T-helper 2 cell (primary cell): ENCODE measurements at regions not wholly inside any gene's neighbourhood (a gene's known extent, or its start where the extent isn't known, plus 50 kb on each side); places are given as distances from the start of the nearest gene placed in this dataset.

Source experiments
- DNase-seq, 5 experiments: peaks; one replicate each; pipeline versions ENCODE4 v3.0.0 to v3.0.0-alpha.2; 2012 to 2022

DNA sequence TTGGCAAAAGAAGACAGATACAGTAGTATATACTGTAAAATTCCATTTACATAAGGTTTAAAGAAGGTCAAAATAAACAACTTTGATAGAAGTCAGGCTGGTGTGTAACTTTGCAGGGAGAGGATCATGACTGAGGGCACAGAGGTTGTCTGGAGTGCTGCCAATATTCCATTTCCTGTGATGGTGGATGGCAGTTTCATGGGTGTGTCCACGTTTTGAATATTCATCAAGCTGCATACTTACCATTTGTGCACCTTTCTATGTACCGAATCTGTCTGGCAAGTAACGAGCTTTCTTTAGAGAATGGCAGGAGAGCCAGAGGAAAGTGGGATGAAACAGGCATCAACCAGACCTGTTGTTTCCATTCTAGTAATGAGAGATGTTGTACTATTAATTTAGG, 420.5 kb upstream of the HTR2A start:
- no peak for DNase-seq

DNA sequence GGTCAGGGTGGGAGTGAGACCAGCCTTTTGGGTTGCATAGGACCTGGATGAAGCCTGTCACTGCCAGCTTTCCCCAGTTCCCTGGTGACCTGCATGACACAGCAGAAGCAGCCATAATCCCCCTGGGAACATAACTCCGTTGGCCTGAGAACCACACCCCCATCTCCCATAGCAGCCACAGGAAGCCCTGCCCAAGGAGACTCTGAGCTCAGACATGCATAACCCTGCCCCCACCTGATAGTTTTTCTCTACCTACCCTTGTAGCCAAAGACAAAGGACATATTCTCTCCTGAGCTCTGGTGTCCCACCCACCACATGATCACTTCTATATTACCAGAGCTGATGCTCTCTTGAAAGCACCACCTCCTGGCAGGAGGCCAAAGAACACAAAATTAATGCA, 413.5 kb upstream of the HTR2A start:
- no peak for DNase-seq

DNA sequence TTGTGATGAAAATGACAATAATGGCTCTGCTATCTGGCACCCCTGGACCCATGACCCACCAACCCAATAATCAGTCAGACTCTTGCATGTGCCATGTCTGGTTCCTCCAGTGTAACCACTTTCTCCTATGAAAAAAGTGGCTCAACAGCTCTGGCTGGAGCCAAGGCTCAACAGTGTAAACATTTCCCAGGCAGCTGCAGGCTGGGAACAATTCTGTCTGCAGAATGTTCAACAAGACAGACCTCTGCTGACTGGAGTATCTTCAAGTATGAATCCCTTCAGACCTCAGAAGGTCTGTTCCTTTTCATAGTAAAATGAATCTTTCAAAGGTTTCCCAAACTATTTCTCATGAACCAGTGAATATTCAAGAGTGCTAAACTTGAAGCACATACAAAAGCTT, 410.1 kb upstream of the HTR2A start:
- no peak for DNase-seq

DNA sequence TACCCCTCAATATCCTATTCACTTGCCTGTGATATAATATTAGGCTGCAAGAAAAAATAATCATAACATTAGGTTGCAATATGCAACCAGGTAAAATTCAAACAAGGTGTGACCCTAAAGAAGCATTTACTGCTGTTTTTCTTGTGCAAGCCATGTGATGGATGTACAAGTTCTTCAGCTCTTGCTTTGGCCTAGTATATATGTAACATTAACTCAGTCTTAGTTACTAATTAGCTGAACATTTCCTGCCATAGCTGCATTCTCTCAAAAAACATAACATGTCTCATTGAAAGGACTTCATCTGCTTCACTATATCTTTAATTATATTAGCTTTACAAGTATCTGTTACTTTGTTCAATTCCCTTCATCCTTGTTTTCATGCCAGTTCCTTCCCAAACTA, 406.8 kb upstream of the HTR2A start:
- DNase-seq: no peak

DNA sequence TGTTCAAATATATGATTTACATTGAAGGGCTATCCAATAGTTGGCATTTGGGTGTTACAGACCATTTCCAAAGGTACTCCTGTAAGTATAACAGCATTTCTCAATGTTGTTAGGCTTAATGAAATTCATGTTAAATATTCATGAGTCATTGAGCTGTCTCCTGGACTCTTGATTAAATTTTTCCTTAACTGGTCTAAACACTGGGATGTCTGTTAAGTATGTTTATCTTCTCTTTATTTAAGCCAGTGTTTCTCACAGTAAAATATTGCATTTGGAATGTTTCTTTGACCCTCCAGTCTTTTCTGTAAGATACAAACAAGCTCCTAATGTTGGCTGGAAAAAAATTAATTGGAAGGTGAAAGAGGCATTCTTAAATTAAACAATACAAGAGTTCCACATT, 402.5 kb upstream of the HTR2A start:
- DNase-seq: no peak

DNA sequence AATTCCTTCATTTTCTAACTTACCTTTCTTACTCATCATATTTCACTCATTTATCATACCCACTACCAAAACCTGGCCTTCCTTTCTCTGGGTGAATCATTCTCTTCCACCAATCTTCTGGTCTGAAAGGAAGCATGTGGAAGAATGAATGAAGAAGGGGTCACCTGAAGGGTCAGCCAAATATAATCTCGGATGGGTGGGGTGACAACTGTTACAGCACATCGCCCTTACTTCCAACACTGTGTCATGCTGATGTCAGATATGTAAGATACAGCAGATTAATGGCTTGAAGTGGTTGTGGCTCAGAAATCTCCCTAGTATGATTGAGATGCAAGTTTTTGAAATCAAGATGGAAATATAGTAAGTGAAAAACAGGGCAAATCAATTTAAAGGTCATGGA, 401.7 kb upstream of the HTR2A start:
- no peak for DNase-seq

DNA sequence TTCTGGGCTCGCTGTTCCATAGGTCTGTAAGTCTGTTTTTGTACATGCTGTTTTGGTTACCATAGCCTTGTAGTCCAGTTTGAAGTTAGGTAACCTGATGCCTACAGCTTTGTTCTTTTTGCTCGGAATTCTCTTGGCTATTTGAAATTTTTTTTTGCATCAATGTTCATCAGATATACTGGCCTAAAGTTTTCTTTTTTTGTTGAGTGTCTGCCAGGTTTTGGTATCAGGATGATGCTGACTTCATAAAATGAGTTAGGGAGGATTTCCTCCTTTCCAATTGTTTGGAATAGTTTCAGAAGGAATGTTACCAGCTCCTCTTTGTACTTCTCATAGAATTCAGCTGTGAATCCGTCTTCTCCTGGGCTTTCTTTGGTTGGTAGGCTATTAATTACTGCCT, 397.8 kb upstream of the HTR2A start:
- no peak for DNase-seq

DNA sequence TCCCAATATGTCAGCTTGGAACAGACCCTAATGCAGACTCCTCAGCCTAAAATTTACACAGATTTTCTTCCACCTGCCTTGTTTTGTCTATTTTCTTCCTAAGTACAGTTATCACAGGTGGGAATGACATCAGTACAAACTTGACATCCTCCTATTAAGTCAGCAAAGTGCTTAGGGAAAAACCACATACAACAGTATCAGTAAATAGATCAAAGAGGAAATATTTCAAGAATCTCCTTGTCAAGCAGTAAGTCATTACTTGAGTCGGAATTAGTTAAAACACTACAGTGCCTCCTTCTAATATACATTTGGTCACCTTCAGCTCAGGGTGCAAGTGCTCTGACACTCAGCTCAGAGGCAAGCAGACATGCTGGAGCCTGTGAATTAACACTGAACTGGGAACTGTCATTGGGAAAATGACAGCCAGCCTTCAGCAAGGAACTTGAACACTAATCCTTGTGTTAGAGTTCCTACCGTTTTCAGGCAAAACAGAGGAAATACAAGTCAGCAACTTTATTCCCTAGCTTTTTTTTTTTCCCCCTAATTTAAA, 394.3 kb upstream of the HTR2A start:
- DNase-seq: no peak

DNA sequence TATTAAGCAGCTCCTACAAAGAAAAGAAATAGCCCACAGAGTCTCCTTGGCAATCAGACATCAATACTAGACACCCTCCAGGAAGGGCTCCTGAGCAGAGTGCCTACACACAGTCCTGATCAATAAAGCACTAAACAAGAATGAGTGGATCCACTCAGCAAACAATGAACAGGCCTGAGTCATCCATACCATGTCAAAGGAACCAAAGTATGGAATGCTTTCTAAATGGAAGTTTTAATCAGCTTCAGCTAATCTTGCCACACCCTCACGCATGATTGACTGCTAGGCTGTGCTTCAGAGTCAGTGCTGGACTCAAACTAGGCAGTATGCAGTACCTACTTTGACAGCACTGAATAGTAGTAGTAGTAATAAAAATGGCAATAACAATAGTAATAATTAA, 392.7 kb upstream of the HTR2A start:
- DNase-seq: no peak

DNA sequence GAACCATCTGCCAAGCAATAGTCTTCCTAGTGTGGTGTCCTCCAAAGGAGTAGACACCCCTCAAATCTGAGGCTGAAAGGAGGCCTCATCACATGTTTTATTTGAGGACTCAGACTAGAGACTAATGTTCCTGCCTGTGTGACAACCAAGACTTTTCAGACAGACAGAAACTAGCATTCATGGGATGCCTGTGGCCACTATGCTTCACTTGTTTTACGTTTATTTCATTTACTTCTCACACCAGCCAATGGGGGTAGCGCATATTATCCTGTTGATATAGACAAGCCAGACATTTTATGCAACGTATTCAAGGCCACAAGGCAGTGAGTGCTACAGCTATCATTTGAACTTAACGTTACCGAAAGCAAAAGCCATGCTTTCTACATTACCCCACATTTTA, 391.7 kb upstream of the HTR2A start:
- DNase-seq: no peak

DNA sequence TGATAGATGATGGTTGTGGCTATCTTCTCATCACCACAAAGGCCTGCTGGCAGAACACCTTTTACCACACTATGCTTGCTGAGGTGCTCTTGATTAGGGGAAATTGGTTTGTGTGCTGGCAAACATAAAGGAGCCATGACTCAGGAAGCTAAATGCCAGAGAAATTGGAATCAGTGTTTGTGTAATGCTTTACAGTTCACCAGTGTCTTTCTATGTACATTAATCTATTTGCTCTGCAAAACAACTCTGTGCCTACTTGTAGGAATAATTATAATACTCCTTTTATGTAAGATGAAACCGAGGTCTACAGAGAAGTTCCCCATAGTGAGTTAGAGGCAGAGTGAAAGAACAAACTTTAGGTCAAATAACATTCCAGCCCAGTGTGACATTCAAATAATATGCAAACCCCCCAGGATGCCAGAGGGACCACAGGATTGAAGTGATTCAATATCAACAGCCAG, 390.5 kb upstream of the HTR2A start:
- DNase-seq: no peak

DNA sequence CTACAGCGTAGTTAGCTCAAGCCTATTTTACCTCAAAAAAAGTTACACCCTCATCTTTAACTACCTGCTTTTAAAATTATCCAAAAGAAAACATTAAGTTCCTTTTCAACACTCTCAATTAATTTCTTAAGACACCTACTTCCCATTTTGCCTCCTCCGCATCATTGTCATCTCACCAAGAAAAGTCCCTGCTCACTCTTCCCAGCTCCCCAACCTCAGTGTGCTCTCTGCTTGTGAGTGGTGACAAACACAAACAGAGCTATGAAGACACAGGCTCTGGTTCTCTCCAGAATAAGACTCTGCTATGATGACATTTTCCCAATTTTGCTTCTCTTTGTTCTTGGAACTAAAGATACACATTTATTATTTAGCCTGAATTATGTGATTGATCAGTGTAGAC, 385.1 kb upstream of the HTR2A start:
- no peak for DNase-seq

DNA sequence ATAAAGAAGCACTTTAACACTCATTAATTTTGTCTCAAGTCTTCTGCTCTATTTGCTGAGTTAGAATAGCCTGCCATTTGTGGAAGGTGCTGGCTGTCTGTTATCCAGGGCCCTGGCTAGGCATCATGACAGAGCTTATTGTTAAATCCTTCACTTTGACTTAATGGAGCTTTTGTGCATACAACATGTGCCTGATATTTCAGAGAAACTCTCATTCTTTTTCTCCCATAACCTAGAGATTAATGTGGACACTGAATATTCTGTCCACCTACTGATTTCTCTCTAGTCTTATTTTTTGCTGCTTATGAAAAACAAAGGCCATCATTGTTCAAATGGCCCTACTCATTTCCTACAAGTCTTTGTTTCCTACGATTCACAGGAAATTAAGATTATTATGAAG, 383.1 kb upstream of the HTR2A start:
- DNase-seq: no peak

DNA sequence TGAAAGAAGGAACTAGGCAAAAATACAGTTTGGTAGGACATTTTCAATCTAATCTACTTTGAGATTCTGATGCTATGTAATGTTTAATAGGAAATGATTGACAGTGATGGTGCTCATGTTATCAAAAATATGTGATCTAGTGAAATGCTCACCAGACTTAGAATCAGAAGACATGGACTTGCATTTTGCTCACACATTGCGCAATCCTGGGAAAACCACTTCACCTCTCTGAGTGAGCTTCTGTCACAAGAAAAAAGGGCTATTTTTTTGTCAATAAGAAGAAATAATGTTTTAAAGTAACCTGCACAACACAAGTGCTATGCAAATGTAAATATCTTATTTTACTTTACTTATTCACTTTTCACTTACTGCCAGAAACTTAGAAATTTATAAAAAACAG, 380.9 kb upstream of the HTR2A start:
- no peak for DNase-seq

DNA sequence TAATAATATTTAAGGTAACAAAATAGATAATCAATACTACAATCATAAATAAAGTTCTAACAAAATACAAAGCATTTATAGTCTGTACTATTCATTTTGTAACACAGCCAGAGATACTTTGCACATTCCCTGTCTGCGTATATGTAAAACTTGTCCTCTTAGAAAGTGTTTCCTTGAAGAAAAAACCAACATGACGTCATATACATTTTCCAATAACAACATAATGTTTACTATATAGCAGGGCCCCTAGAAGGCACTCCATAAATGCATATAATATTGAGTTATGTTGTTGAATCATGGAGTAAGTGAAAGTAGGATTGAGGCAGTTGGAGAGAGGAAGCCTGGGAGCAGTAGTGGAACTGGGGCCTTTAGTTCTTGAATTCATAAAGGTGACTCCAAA, 371.4 kb upstream of the HTR2A start:
- DNase-seq: no peak

DNA sequence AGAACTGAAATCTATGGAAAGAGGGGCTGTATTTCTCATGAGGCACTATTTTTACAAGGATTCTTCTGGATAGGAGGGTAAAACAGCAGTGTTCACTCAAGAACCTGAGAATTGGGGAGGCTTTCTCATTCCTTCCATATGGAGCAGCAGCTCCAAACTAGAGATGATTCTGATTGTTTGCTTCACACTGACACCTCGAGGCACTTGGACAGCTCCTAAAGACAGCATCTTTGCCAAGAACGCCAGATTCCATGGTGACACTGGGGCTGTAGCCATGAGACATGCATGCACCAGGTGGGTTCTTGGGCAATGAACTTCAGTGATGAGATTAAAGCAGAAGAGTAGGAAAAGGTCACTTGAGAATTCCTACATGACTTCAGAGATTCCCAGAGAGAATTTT, 361.5 kb upstream of the HTR2A start:
- no peak for DNase-seq

DNA sequence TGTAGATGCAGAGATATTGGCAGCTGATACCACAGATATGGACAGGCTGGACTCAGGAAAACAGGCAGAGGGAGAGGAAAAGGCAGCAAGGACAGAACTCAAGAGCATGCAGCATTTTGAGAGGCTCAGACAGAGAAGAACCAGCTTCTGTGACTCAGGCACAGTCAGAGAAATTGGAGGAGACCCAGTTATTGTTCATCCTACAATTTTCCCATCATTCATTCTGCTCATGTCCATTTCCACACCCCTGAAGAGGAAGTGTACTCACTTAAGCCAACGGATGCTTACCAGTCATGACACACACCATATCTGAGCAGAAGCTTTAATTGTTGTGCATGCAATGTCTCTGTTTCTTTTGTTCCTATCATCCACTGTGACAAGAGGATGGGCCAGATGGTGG, 359.8 kb upstream of the HTR2A start:
- DNase-seq: no peak

DNA sequence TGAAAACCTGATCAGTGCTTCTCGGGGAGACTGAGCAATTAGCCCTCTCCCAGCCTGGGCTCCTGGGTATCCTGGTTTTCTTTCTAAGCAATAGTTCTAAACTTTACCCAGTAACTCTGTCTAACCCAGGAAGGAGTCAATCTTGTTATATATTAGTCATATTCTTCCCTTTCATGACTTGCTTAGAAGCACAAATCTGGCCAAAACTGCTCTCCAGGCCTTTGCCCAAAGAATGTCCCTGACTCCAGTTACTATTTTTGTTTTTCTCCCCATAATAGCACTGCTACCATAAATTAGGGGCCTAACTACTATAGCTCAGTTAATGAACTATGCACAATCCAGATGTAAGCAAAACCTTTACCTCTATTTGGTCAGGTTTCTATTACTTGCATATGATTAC, 355.8 kb upstream of the HTR2A start:
- DNase-seq: no peak

DNA sequence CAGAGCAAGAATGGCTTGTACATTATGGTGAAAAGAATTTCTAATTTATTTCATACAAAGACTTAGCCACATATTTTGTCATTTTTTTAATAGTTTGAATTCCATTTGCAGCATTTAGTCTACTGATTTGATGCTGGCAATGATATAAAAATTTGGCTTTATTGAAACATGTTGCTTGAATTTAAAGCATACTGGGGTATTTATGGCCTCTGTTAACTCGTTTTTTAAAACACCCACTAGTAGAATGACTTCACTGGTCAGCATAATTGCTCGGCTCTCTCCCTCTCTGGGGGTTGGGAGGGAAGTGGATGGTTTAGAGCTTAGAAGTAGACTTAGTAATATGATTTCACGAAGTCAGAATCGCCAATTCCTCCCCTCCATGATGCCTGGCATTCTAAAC, 354.9 kb upstream of the HTR2A start:
- DNase-seq: no peak

DNA sequence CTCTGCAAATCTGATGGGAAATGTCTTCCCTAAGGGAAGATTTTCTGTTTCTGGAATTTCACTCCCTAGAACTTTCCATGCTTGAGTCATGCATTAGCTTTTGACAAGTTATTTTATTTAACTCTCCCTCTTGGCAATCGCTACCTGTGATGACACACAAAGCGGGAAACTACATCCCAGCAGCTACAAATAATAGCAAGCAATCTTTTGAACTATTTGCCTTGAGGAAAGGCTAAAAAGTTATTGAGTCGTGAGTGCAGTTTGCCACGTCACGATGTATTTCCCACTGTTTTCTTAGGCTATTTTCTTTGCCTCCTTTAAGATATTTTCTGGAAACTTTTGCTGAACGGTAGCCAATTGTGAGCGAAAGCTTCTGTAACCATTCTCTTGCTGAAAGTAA, 353.3 kb upstream of the HTR2A start:
- no peak for DNase-seq

DNA sequence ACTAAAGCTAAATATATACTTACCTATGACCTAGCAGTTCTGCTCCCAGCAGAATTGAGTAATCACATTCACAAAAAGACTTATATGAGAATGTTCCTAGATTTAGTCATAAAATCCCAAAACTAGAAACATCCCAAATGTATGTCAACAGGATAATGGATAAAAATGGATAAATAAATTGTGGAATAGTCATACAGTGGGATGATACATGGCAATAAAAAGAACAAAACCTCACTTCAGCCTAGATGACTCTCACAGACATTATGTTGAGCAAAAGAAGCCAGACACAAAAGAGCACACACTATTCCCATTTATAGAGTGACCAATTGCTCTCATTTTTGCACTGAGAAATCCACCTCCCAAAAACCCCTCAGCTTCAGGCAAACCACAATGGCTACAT, 352.4 kb upstream of the HTR2A start:
- DNase-seq: no peak

DNA sequence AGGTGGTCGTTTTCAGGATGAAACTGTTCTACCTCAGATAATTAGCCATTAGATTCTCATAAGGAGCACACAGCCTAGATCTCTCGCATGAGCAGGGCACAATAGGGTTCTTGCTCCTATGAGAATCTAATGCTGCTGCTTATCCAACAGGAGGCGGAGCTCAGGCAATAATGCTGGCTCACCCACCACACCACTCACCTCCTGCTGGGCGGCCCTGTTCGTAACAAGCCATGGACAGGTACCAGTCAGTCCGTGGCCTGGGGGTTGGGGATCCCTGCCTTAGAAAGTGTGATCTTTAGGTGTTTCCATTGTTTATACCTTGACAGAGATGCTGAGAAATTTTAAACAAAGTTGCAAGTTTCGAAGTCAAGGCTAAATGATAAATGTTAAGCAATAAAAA, 344.6 kb upstream of the HTR2A start:
- no peak for DNase-seq

DNA sequence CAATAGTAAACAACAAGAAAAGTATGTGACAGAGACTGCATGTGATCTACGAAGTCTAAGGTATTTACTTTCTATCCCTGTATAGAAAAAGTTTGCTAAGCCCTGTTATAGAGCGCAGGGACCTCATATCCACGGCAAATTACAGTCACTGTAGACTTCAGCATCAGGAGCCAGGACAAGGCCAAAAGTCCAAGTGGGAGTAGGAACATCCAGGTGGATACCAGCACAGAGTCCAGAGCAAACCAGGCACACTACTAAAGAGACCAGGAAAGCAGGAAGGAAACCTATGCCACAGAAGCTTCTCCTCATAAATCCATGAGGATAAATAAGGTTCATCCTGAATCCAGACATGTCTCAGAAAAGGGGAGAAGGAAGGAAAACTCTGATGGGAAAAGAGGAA, 342.2 kb upstream of the HTR2A start:
- DNase-seq: no peak

DNA sequence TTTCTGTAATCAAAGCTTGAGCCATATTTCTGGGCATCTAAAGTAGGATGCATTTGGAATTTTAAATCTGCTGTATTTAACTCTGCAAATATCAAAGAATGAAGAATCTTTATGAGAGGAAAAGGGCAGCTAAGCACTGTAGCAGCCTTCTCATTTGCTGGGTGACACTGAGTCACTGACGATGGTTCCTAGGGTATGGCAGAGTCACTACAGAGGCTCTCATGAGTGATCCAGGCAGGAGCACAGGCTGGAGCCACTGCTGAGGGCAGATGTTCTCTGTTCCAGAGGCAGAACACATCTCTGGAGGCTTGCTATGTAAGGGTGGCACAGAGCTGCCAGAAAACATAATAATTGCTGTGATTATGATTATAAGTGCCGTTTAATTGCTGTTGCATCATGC, 340.7 kb upstream of the HTR2A start:
- DNase-seq: no peak

DNA sequence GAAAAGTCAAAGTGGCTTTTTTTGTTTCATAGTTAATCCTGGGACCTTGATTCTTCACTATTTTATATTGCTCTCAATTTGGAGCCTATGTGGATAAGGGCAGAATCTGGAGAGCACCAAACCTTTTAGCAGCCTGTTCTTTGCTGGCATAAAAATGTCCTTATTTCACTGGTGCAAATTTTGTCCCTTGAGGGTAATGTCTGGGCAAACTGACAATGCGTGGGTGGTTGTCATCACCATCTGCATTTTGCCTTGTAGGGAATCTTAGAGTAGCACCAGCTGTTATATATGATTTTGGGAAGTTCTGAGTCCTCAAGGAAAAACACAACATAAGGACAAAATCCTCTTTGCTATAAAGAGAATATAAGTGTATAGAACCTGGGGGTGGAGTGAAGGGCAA, 336.9 kb upstream of the HTR2A start:
- no peak for DNase-seq

DNA sequence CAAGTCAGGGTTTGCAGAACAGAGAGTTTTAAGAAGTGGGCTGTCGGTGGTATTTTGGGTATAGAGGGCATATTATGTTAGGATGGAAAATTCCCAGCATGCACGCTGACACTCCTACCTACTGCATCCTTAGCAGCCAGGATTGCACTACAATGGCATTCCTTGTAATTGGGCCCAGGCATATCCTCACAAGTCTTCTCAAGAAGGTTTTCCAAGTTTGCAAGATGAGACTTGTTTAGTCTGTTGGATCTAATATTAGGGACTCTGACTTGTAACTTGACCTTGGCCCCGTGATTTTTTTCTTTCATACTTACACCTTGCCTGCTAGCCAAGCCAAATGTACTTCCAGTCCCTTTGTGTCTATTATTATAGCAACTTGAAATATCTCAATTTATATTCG, 335.7 kb upstream of the HTR2A start:
- no peak for DNase-seq
